ENCODE measurements at regions not wholly inside any gene's neighbourhood (a gene's known extent, or its start where the extent isn't known, plus 50 kb on each side); places are given as distances from the start of the nearest gene placed in this dataset.

DNA sequence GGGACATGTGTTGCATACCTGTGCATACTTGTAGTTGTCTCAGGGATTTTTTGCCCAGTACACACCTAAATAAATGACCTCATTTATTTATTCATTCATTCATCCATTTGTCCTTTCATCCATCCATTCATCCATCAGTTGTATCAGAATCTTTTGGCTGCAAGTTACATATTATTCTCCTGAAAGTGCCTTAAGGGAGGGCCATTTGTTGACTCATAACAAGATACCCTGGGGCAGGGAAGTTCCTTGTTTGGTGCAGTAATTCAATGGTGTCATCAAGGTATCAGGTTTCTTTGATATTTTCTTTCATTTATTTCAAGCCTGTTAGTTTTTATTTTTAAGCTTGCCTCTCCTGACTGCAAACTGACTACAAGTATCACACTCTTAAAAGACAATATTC, 597.9 kb upstream of the TLE4 start:
- no peaks in the 10 kb centered on the region for H3K36me3 ChIP-seq (ENCODE audit: control insufficient read depth in 2 of 2, extremely low read depth in 1 of 2, insufficient read depth in 2 of 2, low read length in 2 of 2)
- FAIRE-seq (no peak), DNase-seq (ENCODE audit: low read depth, low spot score) (no peak)
- no peaks in the 10 kb centered on the region for H3K27me3 ChIP-seq (ENCODE audit: control insufficient read depth in 2 of 2, insufficient read depth in 2 of 2, low read length in 2 of 2)
- no peak overlapping the region for H3K9ac ChIP-seq (replicated peaks; ENCODE audit: extremely low read depth, insufficient read depth, low read length)
- H3K4me1 ChIP-seq (ENCODE audit: control insufficient read depth, extremely low read depth, insufficient read depth, low read length), result no peaks in the 10 kb centered on the region
- dilution Hi-C loops (cut with MboI; ENCODE audit: extremely low pct_ligation_motif_present, low sequenced_read_pairs) (no loop called here), intact Hi-C loops (cut with micrococcal nuclease) (no loop called here)
- no peaks in the 10 kb centered on the region for H4K20me1 ChIP-seq (replicated peaks; ENCODE audit: control insufficient read depth, extremely low read depth, insufficient read depth, low read length)
- no peak overlapping the region for H2AFZ ChIP-seq (ENCODE audit: low read depth, low read length)
- H3K9me1 ChIP-seq (replicated peaks; ENCODE audit: control insufficient read depth, extremely low read depth, insufficient read depth, low read length), result no peaks in the 10 kb centered on the region
- TF ChIP-seq GATA2 (IDR thresholded peaks at IDR 0.05; ENCODE audit: insufficient read depth, insufficient read length, low read depth, low read length) (no peak), MYC (IDR thresholded peaks at IDR 0.05; ENCODE audit: low read depth, low read length) (no peak), POLR2AphosphoS5 (IDR thresholded peaks at IDR 0.05; ENCODE audit: insufficient read depth, low read depth, low read length) (no peak), FOS (IDR thresholded peaks at IDR 0.05; ENCODE audit: borderline replicate concordance, insufficient read depth, low read length) (no peak), POLR2A (IDR thresholded peaks at IDR 0.05; ENCODE audit: low read depth, low read length) (no peak)
- TF ChIP-seq, protein P1, sequence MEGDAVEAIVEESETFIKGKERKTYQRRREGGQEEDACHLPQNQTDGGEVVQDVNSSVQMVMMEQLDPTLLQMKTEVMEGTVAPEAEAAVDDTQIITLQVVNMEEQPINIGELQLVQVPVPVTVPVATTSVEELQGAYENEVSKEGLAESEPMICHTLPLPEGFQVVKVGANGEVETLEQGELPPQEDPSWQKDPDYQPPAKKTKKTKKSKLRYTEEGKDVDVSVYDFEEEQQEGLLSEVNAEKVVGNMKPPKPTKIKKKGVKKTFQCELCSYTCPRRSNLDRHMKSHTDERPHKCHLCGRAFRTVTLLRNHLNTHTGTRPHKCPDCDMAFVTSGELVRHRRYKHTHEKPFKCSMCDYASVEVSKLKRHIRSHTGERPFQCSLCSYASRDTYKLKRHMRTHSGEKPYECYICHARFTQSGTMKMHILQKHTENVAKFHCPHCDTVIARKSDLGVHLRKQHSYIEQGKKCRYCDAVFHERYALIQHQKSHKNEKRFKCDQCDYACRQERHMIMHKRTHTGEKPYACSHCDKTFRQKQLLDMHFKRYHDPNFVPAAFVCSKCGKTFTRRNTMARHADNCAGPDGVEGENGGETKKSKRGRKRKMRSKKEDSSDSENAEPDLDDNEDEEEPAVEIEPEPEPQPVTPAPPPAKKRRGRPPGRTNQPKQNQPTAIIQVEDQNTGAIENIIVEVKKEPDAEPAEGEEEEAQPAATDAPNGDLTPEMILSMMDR (IDR thresholded peaks at IDR 0.05; ENCODE audit: extremely low read depth in 1 of 2, insufficient read depth in 1 of 2, low read depth in 1 of 2, low read length in 2 of 2), result no peak
- ChIA-PET CTCF (interaction anchor here (1.0 to 1.7 kb wide), 2 partner anchors 10 to 11 kb away, joined by 3 to 5 read pairs; no protein-coding TSS in a partner anchor), POLR2A (no interaction called here)
- no TSS peak for BruUV-seq (replicated peaks)
- no peaks in the 10 kb centered on the region for H3K79me2 ChIP-seq (ENCODE audit: control insufficient read depth, insufficient read depth, low read length)
- no peak overlapping the region for H3K4me3 ChIP-seq (replicated peaks in 1 of 3; ENCODE audit: insufficient read depth in 1 of 3, low read depth in 1 of 3, low read length in 3 of 3)
- H3K27ac ChIP-seq (ENCODE audit: insufficient read depth, low read depth, low read length), result no peak overlapping the region
- H3K9me3 ChIP-seq (replicated peaks; ENCODE audit: control insufficient read depth, insufficient read depth, low read length), result no peaks in the 10 kb centered on the region
- no peak overlapping the region for H3K4me2 ChIP-seq (ENCODE audit: insufficient read depth, low read length)

DNA sequence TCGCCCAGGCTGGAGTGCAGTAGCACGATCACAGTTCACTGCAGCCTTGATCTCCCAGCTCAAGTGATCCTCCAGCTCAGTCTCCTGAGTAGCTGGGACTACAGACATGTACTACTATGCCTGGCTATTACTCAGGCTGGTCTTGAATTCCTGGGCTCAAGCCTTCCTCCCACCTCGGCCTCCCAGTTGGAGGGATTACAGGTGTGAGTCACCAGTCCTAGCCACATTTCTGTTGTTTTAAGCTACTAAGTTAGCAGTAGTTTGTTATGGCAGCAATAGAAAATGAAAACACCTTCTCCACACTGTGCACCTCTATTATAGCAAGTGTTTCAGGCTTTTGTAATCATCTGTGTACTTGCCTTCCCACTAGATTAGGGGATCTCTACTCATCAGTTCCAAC, 588.9 kb upstream of the TLE4 start:
- H3K4me3 ChIP-seq (replicated peaks in 1 of 3; ENCODE audit: insufficient read depth in 1 of 3, low read depth in 1 of 3, low read length in 3 of 3), result no peak overlapping the region
- no peaks in the 10 kb centered on the region for H3K9me3 ChIP-seq (replicated peaks; ENCODE audit: control insufficient read depth, insufficient read depth, low read length)
- no peaks in the 10 kb centered on the region for H3K36me3 ChIP-seq (ENCODE audit: control insufficient read depth in 2 of 2, extremely low read depth in 1 of 2, insufficient read depth in 2 of 2, low read length in 2 of 2)
- ChIA-PET CTCF (interaction anchor here (1.0 to 2.7 kb wide), 2 partner anchors 10 to 111 kb away, joined by 3 to 7 read pairs; no protein-coding TSS in a partner anchor), POLR2A (no interaction called here)
- BruUV-seq (replicated peaks), result no TSS peak
- H3K9ac ChIP-seq (replicated peaks; ENCODE audit: extremely low read depth, insufficient read depth, low read length), result no peak overlapping the region
- FAIRE-seq (peak; percentile 47), DNase-seq (ENCODE audit: low read depth, low spot score) (no peak)
- no peak for TF ChIP-seq POLR2AphosphoS5 (IDR thresholded peaks at IDR 0.05; ENCODE audit: insufficient read depth, low read depth, low read length)
- no peak for TF ChIP-seq EZH2 (IDR thresholded peaks at IDR 0.05; ENCODE audit: borderline replicate concordance, low read depth, low read length, severe bottlenecking)
- no peak for TF ChIP-seq MYC (IDR thresholded peaks at IDR 0.05; ENCODE audit: low read depth, low read length)
- TF ChIP-seq, protein P1 (IDR thresholded peaks at IDR 0.05; ENCODE audit: extremely low read depth in 1 of 2, insufficient read depth in 1 of 2, low read depth in 1 of 2, low read length in 2 of 2), result no peak
- no peak for TF ChIP-seq GATA2 (IDR thresholded peaks at IDR 0.05; ENCODE audit: insufficient read depth, insufficient read length, low read depth, low read length)
- TF ChIP-seq, protein P2, sequence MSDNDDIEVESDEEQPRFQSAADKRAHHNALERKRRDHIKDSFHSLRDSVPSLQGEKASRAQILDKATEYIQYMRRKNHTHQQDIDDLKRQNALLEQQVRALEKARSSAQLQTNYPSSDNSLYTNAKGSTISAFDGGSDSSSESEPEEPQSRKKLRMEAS (IDR thresholded peaks at IDR 0.05; ENCODE audit: insufficient read depth, insufficient read length), result no peak
- TF ChIP-seq FOS (IDR thresholded peaks at IDR 0.05; ENCODE audit: borderline replicate concordance, insufficient read depth, low read length), result no peak
- no peak for TF ChIP-seq JUN (IDR thresholded peaks at IDR 0.05; ENCODE audit: borderline replicate concordance, insufficient read depth, insufficient read length, low read depth)
- no peak for TF ChIP-seq POLR2A (IDR thresholded peaks at IDR 0.05; ENCODE audit: low read depth, low read length)
- H3K4me1 ChIP-seq (ENCODE audit: control insufficient read depth, extremely low read depth, insufficient read depth, low read length), result peaks cover 3% of the 10 kb centered on the region
- peak overlapping the region; percentile 48 for H2AFZ ChIP-seq (ENCODE audit: low read depth, low read length)
- H3K27me3 ChIP-seq (ENCODE audit: control insufficient read depth in 2 of 2, insufficient read depth in 2 of 2, low read length in 2 of 2), result no peaks in the 10 kb centered on the region
- H3K79me2 ChIP-seq (ENCODE audit: control insufficient read depth, insufficient read depth, low read length), result no peaks in the 10 kb centered on the region
- no peaks in the 10 kb centered on the region for H3K9me1 ChIP-seq (replicated peaks; ENCODE audit: control insufficient read depth, extremely low read depth, insufficient read depth, low read length)
- H3K27ac ChIP-seq (ENCODE audit: insufficient read depth, low read depth, low read length), result no peak overlapping the region
- dilution Hi-C loops (cut with MboI; ENCODE audit: extremely low pct_ligation_motif_present, low sequenced_read_pairs), result no loop called here
- no peaks in the 10 kb centered on the region for H4K20me1 ChIP-seq (replicated peaks; ENCODE audit: control insufficient read depth, extremely low read depth, insufficient read depth, low read length)
- intact Hi-C loops (cut with micrococcal nuclease), result no loop called here
- no peak overlapping the region for H3K4me2 ChIP-seq (ENCODE audit: insufficient read depth, low read length)
